HUES64 (cell line): ENCODE measurements at regions not wholly inside any gene's neighbourhood (a gene's known extent, or its start where the extent isn't known, plus 50 kb on each side); places are given as distances from the start of the nearest gene placed in this dataset.
A peak's percentile ranks its signal among the peaks of the same experiment; 100 is the strongest.

Source experiments
- H3K27ac ChIP-seq: 2 replicates; pipeline ENCODE4 v1.7.0; 2013; ENCODE audit warnings: low read depth, low read length, inconsistent platforms
- H3K27me3 ChIP-seq: 2 replicates; pipeline ENCODE4 v1.6.1; 2013; ENCODE audit warnings: mild to moderate bottlenecking, low read length; ENCODE audit not compliant: insufficient read depth
- H3K36me3 ChIP-seq: 2 replicates; pipeline ENCODE4 v1.6.1; 2013; ENCODE audit warnings: mild to moderate bottlenecking, low read length; ENCODE audit not compliant: insufficient read depth
- H3K4me1 ChIP-seq: 2 replicates; pipeline ENCODE4 v1.6.1; 2013; ENCODE audit warnings: mild to moderate bottlenecking, low read length, moderate library complexity; ENCODE audit not compliant: insufficient read depth
- H3K4me3 ChIP-seq: 2 replicates; pipeline ENCODE4 v1.5.1; 2013; ENCODE audit warnings: mild to moderate bottlenecking, low read length, moderate library complexity
- H3K9ac ChIP-seq: 2 replicates; pipeline ENCODE4 v1.6.1; 2013; ENCODE audit warnings: mild to moderate bottlenecking, low read depth, low read length
- H3K9me3 ChIP-seq: 2 replicates; pipeline ENCODE4 v1.6.1; 2013; ENCODE audit warnings: low read depth, low read length; ENCODE audit not compliant: insufficient read depth
- WGBS: fragments of 150-250, 120-280 bp; methylation state at CpG from one replicate; pipeline ENCODE4 v1.1.7; 2013; ENCODE audit warnings: missing lambda C conversion rate; 5-methylcytosine and 5-hydroxymethylcytosine counted together

GRCh38 chr22:47757741-47758140 lies 995.3 kb downstream of the TBC1D22A start:
- no peaks in the 10 kb centered on the region for H3K36me3 ChIP-seq
- H3K4me1 ChIP-seq: no peaks in the 10 kb centered on the region
- no peak overlapping the region for H3K4me3 ChIP-seq
- H3K27ac ChIP-seq: no peak overlapping the region
- 83% methylated on average over 3 of the region's 3 CpGs for WGBS
- H3K9ac ChIP-seq: no peak overlapping the region
- H3K27me3 ChIP-seq: no peaks in the 10 kb centered on the region
- H3K9me3 ChIP-seq: no peaks in the 10 kb centered on the region

GRCh38 chr22:47750086-47750485 lies 987.6 kb downstream of the TBC1D22A start:
- Histone ChIP-seq H3K9ac (no peak overlapping the region), H3K27ac (no peak overlapping the region), H3K4me3 (no peak overlapping the region), H3K9me3 (no peaks in the 10 kb centered on the region), H3K36me3 (no peaks in the 10 kb centered on the region), H3K27me3 (no peaks in the 10 kb centered on the region), H3K4me1 (peaks cover 3% of the 10 kb centered on the region; the same call in 1 of the 2 replicates)
- WGBS: 88% methylated on average over 1 of the region's 3 CpGs

GRCh38 chr22:47748957-47749356 lies 986.5 kb downstream of the TBC1D22A start:
- WGBS: 94% methylated on average over 11 of the region's 11 CpGs
- Histone ChIP-seq H3K27me3 (no peaks in the 10 kb centered on the region), H3K36me3 (no peaks in the 10 kb centered on the region), H3K9ac (no peak overlapping the region), H3K4me3 (no peak overlapping the region), H3K9me3 (no peaks in the 10 kb centered on the region), H3K4me1 (peaks cover 3% of the 10 kb centered on the region; the same call in 1 of the 2 replicates), H3K27ac (no peak overlapping the region)

- Histone ChIP-seq H3K27me3 (no peaks in the 10 kb centered on the region), H3K36me3 (no peaks in the 10 kb centered on the region), H3K27ac (no peak overlapping the region), H3K4me3 (no peak overlapping the region), H3K9ac (no peak overlapping the region), H3K4me1 (peaks cover 3% of the 10 kb centered on the region; the same call in 1 of the 2 replicates), H3K9me3 (no peaks in the 10 kb centered on the region)
- 57% methylated on average over 6 of the region's 6 CpGs for WGBS
Measured at GRCh38 chr22:47748271-47748670, 985.8 kb downstream of the TBC1D22A start.

- no peaks in the 10 kb centered on the region for H3K9me3 ChIP-seq
Measured at GRCh38 chr22:47740109-47740805, 977.8 kb downstream of the TBC1D22A start.

GRCh38 chr22:47739291-47740015 lies 977.0 kb downstream of the TBC1D22A start:
- WGBS: 88% methylated on average over 16 of the region's 16 CpGs
- Histone ChIP-seq H3K27me3 (no peaks in the 10 kb centered on the region), H3K9ac (no peak overlapping the region), H3K9me3 (no peaks in the 10 kb centered on the region), H3K36me3 (no peaks in the 10 kb centered on the region), H3K4me3 (no peak overlapping the region), H3K4me1 (peaks cover 4% of the 10 kb centered on the region; the same call in 1 of the 2 replicates), H3K27ac (no peak overlapping the region)

More at GRCh38 chr22:47740109-47740805, 977.8 kb downstream of the TBC1D22A start:
- WGBS: 89% methylated on average over 10 of the region's 10 CpGs
- H3K27me3 ChIP-seq: no peaks in the 10 kb centered on the region
- peaks cover 4% of the 10 kb centered on the region; the same call in 1 of the 2 replicates for H3K4me1 ChIP-seq
- no peak overlapping the region for H3K4me3 ChIP-seq
- H3K36me3 ChIP-seq: no peaks in the 10 kb centered on the region
- H3K9ac ChIP-seq: no peak overlapping the region
- no peak overlapping the region for H3K27ac ChIP-seq

GRCh38 chr22:47738472-47739013 lies 976.1 kb downstream of the TBC1D22A start:
- no peak overlapping the region for H3K27ac ChIP-seq
- H3K4me3 ChIP-seq: no peak overlapping the region
- H3K4me1 ChIP-seq: peaks cover 4% of the 10 kb centered on the region; the same call in 1 of the 2 replicates
- no peaks in the 10 kb centered on the region for H3K27me3 ChIP-seq
- no peaks in the 10 kb centered on the region for H3K9me3 ChIP-seq
- no peaks in the 10 kb centered on the region for H3K36me3 ChIP-seq
- no peak overlapping the region for H3K9ac ChIP-seq
- 76% methylated on average over 8 of the region's 8 CpGs for WGBS

GRCh38 chr22:47736186-47737034 lies 974.0 kb downstream of the TBC1D22A start:
- no peak overlapping the region for H3K27ac ChIP-seq
- no peaks in the 10 kb centered on the region for H3K36me3 ChIP-seq
- H3K4me3 ChIP-seq: no peak overlapping the region
- peaks cover 4% of the 10 kb centered on the region; the same call in 1 of the 2 replicates for H3K4me1 ChIP-seq
- peaks cover 6% of the 10 kb centered on the region for H3K9me3 ChIP-seq
- WGBS: 93% methylated on average over 15 of the region's 15 CpGs
- no peaks in the 10 kb centered on the region for H3K27me3 ChIP-seq
- H3K9ac ChIP-seq: no peak overlapping the region

- WGBS: 90% methylated on average over 7 of the region's 7 CpGs
- no peak overlapping the region for H3K9ac ChIP-seq
- no peaks in the 10 kb centered on the region for H3K27me3 ChIP-seq
- H3K36me3 ChIP-seq: no peaks in the 10 kb centered on the region
- H3K4me3 ChIP-seq: no peak overlapping the region
- peaks cover 13% of the 10 kb centered on the region for H3K9me3 ChIP-seq
- H3K4me1 ChIP-seq: peaks cover 4% of the 10 kb centered on the region; the same call in 1 of the 2 replicates
- no peak overlapping the region for H3K27ac ChIP-seq
Measured at GRCh38 chr22:47734511-47734910, 972.1 kb downstream of the TBC1D22A start.

GRCh38 chr22:47727641-47728040 lies 965.2 kb downstream of the TBC1D22A start:
- Histone ChIP-seq H3K9me3 (peaks cover 18% of the 10 kb centered on the region), H3K4me3 (no peak overlapping the region), H3K9ac (no peak overlapping the region), H3K4me1 (peaks cover 22% of the 10 kb centered on the region), H3K27me3 (no peaks in the 10 kb centered on the region), H3K36me3 (no peaks in the 10 kb centered on the region), H3K27ac (peak overlapping the region; percentile 66; the same call in 1 of the 2 replicates)
- 57% methylated on average over 1 of the region's 1 CpG for WGBS
